Mesothelial cell of epicardium (in vitro differentiated cells): ENCODE measurements at regions not wholly inside any gene's neighbourhood (a gene's known extent, or its start where the extent isn't known, plus 50 kb on each side); places are given as distances from the start of the nearest gene placed in this dataset.

Source experiments
- DNase-seq, 2 experiments: peaks; one replicate each; pipeline ENCODE4 v3.0.0; 2021; ENCODE audit warnings: low spot score in 2 of 2; ENCODE audit not compliant: unreplicated experiment in 2 of 2
- H3K27ac Mint-ChIP-seq: 2 replicates; pipeline ENCODE4 v1.8.0; 2021; ENCODE audit warnings: mixed read lengths
- H3K27me3 Mint-ChIP-seq: 2 replicates; pipeline ENCODE4 v1.8.0; 2021; ENCODE audit warnings: low read depth, mixed read lengths
- H3K36me3 Mint-ChIP-seq: 2 replicates; pipeline ENCODE4 v1.8.0; 2021; ENCODE audit warnings: mixed read lengths
- H3K4me1 Mint-ChIP-seq: 2 replicates; pipeline ENCODE4 v1.8.0; 2021; ENCODE audit warnings: mixed read lengths
- H3K4me3 Mint-ChIP-seq: 2 replicates; pipeline ENCODE4 v1.8.0; 2021; ENCODE audit warnings: mild to moderate bottlenecking, moderate library complexity, mixed read lengths
- H3K9me3 Mint-ChIP-seq: 2 replicates; pipeline ENCODE4 v1.8.0; 2021; ENCODE audit warnings: mixed read lengths
- TF ChIP-seq, protein P1 (sequence below): fragments of 200-600 bp; sonication (generic); IDR thresholded peaks from one replicate; pipeline ENCODE4 v1.5.0; 2021; ENCODE audit warnings: antibody characterized with exemption; ENCODE audit not compliant: unreplicated experiment

DNA sequence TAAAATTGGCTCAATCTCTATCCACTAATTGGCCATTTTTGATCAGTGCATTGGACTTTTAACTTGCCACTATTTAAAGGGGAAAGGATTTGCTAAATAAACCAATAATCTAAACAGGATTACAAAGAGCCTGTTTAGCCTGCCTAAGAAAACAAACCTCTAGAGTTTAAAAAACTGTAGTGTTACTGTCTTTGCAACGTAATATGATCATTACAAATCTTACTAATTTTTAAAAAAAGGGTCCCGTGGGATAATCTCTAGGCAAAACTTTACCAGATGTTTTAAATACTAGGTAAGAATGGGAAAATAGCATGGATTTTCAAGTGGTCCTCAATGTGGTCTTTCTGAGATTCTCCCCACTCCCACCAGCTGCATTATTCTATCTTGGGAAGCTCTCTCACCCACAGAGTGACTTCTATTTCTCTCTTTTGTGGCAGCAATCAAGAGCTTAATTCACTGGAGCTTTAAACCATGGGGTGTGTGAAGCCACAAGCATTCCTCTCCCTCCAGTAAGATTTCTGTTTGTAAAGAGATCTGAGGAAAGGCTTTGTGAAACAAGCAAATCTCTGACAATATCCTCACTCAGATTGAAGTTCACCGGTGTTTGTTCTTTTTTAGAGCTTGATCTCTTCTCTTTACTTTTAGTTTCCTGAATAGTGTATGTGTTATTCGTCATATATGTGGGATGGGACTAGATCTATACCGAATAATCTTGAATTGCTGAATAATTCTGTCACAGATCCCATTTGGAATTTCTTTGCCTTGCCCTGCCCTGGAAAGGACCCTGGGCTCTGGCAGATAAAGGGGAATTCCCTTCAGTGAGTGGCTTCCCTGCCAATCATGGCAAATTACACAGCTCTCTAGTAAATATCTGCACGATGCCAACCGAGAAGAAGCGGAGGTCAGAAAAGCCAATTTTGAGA, 132.2 kb downstream of the TLR5 start:
- no peaks in the 10 kb centered on the region for H3K9me3 Mint-ChIP-seq
- H3K36me3 Mint-ChIP-seq = peaks cover 15% of the 10 kb centered on the region
- no peak overlapping the region for H3K4me3 Mint-ChIP-seq
- no peak for DNase-seq
- H3K4me1 Mint-ChIP-seq = peaks cover 58% of the 10 kb centered on the region
- H3K27ac Mint-ChIP-seq = peak overlapping the region; percentile 63
- no peaks in the 10 kb centered on the region for H3K27me3 Mint-ChIP-seq
- TF ChIP-seq, protein P1, sequence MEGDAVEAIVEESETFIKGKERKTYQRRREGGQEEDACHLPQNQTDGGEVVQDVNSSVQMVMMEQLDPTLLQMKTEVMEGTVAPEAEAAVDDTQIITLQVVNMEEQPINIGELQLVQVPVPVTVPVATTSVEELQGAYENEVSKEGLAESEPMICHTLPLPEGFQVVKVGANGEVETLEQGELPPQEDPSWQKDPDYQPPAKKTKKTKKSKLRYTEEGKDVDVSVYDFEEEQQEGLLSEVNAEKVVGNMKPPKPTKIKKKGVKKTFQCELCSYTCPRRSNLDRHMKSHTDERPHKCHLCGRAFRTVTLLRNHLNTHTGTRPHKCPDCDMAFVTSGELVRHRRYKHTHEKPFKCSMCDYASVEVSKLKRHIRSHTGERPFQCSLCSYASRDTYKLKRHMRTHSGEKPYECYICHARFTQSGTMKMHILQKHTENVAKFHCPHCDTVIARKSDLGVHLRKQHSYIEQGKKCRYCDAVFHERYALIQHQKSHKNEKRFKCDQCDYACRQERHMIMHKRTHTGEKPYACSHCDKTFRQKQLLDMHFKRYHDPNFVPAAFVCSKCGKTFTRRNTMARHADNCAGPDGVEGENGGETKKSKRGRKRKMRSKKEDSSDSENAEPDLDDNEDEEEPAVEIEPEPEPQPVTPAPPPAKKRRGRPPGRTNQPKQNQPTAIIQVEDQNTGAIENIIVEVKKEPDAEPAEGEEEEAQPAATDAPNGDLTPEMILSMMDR = no peak

DNA sequence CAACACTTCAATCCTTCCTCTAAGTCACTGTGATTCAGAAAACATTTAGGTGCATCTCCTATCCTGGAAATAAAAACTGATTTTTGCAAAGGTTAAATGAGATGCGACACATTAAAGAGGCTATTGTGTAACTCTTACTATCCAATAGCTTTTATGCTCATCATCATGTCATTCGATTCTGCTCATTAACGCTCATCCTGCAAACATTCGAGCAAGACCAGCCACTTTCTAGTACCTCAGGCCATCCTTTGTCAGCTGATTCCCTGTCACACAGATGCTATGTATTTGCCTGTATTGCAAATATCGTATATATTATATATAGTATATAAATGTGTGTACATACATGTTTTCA, 131.6 kb downstream of the TLR5 start:
- TF ChIP-seq, protein P1 = no peak
- H3K9me3 Mint-ChIP-seq = no peaks in the 10 kb centered on the region
- H3K4me1 Mint-ChIP-seq = peaks cover 62% of the 10 kb centered on the region
- peaks cover 10% of the 10 kb centered on the region for H3K36me3 Mint-ChIP-seq
- no peak overlapping the region for H3K4me3 Mint-ChIP-seq
- no peak for DNase-seq
- peak overlapping the region; percentile 63 for H3K27ac Mint-ChIP-seq
- no peaks in the 10 kb centered on the region for H3K27me3 Mint-ChIP-seq

DNA sequence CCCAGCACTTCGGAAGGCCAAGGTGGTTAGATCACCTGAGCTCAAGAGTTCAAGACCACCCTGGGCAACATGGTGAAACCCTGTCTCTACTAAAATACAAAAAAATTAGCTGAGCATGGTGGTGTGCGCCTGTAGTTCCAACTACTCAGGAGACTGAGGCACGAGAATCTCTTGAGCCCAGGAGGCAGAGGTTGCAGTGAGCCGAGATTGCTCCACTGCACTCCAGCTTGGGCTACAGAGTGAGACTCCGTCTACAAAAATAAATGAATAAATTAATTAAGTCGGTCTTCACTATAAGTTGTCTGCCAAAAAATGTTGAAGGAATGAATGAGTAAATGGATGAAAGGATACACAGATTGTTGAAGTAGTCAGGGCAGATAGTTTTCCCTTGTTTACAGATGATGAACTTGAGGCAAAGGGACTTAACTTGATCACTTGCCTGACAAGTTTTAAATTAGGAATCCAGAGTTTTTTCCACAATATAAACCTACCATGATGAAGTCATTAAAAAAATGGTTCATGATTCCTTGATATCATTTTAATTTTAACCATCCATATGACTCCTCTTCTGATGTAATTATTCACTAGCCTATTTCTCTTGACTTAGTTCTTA, 130.8 kb downstream of the TLR5 start:
- no peak overlapping the region for H3K27ac Mint-ChIP-seq

DNA sequence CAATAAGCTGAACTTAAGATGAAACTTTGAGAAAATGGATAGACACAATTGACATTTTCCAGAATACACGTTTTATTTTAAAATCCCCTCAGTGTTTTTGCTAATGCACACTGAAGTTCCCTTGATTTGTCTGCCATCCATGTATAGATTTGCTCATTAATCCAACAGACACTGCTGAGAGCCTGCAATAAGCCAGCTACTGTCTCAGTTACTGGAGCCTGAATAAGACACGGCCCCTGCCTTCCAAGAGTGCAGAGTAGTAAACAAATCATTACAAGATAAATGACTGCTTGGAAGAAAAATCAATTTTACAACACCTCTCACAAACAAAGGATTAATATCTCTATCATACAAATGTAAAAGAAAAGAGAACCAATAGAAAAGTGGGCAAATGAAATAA, 130.1 kb downstream of the TLR5 start:
- no peak overlapping the region for H3K27ac Mint-ChIP-seq
- TF ChIP-seq, protein P1 = no peak
- H3K27me3 Mint-ChIP-seq = no peaks in the 10 kb centered on the region
- no peak for DNase-seq
- peaks cover 61% of the 10 kb centered on the region for H3K4me1 Mint-ChIP-seq
- H3K36me3 Mint-ChIP-seq = no peaks in the 10 kb centered on the region
- H3K4me3 Mint-ChIP-seq = no peak overlapping the region
- H3K9me3 Mint-ChIP-seq = peaks cover 3% of the 10 kb centered on the region

More for the DNA sequence above, 130.8 kb downstream of the TLR5 start:
- Mint-ChIP-seq H3K4me3 (no peak overlapping the region), H3K27me3 (no peaks in the 10 kb centered on the region), H3K36me3 (peaks cover 3% of the 10 kb centered on the region), H3K9me3 (no peaks in the 10 kb centered on the region), H3K4me1 (peaks cover 62% of the 10 kb centered on the region)
- TF ChIP-seq, protein P1 = no peak
- DNase-seq = no peak

DNA sequence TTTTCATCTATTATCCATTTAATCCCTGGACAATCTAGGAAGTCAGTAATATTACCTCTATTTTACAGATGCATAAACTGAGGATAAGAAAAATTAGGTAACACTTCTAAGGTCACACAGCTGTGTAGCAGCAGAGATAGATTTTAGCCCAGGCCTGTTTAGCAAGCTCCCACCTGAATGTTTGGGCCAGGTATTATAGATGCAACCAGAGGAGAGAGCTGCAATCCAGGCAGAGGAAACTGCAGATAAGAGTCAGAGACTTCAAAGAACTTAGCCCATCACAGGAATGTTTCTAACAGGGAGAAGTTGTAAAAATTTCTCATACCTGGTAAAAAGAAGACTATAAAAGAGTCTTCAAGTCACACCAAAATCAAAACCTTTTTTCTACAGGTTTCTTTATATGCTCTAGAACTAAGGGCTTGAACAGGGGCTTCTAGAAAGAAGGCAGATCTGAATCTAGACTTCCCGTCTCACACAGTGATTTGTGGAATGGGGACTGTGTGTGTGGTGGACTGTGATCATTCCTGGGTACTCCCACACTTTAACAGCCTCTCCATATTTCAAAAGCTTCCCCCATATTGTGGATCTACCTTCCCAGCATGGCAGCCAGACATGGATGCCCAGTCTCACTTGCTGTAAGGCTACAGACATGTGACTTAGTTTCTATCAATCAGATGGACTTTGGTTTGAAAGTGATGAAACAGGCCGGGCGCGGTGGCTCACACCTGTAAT, 128.7 kb downstream of the TLR5 start:
- Mint-ChIP-seq H3K27ac (no peak overlapping the region), H3K4me1 (peaks cover 56% of the 10 kb centered on the region), H3K4me3 (no peak overlapping the region)

More for the DNA sequence above, 128.7 kb downstream of the TLR5 start:
- no peaks in the 10 kb centered on the region for H3K36me3 Mint-ChIP-seq
- DNase-seq = no peak
- H3K9me3 Mint-ChIP-seq = peaks cover 3% of the 10 kb centered on the region
- TF ChIP-seq, protein P1 = no peak
- no peaks in the 10 kb centered on the region for H3K27me3 Mint-ChIP-seq
